K562 (cell line): ENCODE measurements at regions not wholly inside any gene's neighbourhood (a gene's known extent, or its start where the extent isn't known, plus 50 kb on each side); places are given as distances from the start of the nearest gene placed in this dataset.

Experiments used
- ATAC-seq: fragments of 200-7000 bp; cut with Tn5 transposase; 3 replicates; pipeline ENCODE4 v1.9.1; 2020; ENCODE audit warnings: moderate library complexity
- BruUV-seq: library from RNA; stranded (reverse); fragments of 400-500 nt; replicated peaks from 2 replicates; lab custom pipeline; 2021; lab: Mats Ljungman, UMichigan
- CTCF ChIA-PET: fragments of 300-600 bp; formaldehyde crosslinking; extraction: SDS; loops from one replicate; lab custom pipeline; 2021; ENCODE audit warnings: low intra/inter-chr PET ratio; lab: Yijun Ruan, JAX
- POLR2A ChIA-PET: fragments of 300-600, 350-650 bp; sonication (Branson Sonifier 250); formaldehyde crosslinking; extraction: SDS; loops from one replicate; lab custom pipeline; 2021; ENCODE audit warnings: antibody characterized with exemption, inconsistent platforms; lab: Yijun Ruan, JAX
- DNase-seq, 4 experiments: peaks; one replicate each; pipeline versions ENCODE4 v3.0.0 to v3.0.0-alpha.2; 2011 to 2018; ENCODE audit warnings: low spot score in 3 of 4, mixed read lengths in 3 of 4; ENCODE audit errors: extremely low read depth in 1 of 4
- FAIRE-seq: peaks from 2 replicates; lab custom pipeline; 2011; peaks lifted over from hg19 to GRCh38; lab: Jason Lieb, UNC
- H2AFZ ChIP-seq: 2 replicates; pipeline ENCODE4 v1.6.0; 2011; ENCODE audit warnings: low read depth, low read length, control low read depth, inconsistent platforms
- H3K27ac ChIP-seq: fragments of 200-600 bp; 3 replicates; pipeline ENCODE4 v1.8.0; 2011; ENCODE audit warnings: low read depth, mild to moderate bottlenecking, control low read depth, inconsistent platforms, low read length, moderate library complexity, mixed read lengths; ENCODE audit errors: extremely low read depth
- H3K27me3 ChIP-seq, 2 experiments: fragments of 300-600 bp in 1 of 2; 2 replicates in 1 of 2; 3 replicates in 1 of 2; pipeline versions ENCODE4 v1.6.0 to v1.8.0; 2011; ENCODE audit warnings: inconsistent platforms in 2 of 2, low read length in 2 of 2, mild to moderate bottlenecking in 1 of 2, mixed read lengths in 1 of 2, moderate library complexity in 1 of 2; ENCODE audit not compliant: control insufficient read depth in 2 of 2, insufficient read depth in 2 of 2
- H3K36me3 ChIP-seq: fragments of 300-600 bp; 3 replicates; pipeline ENCODE4 v1.8.0; 2011; ENCODE audit warnings: mild to moderate bottlenecking, low read length, inconsistent platforms; ENCODE audit not compliant: control insufficient read depth, insufficient read depth
- H3K4me1 ChIP-seq, 2 experiments: fragments of 200-600 bp in 1 of 2; replicated peaks in 1 of 2; 2 replicates in 1 of 2; 3 replicates in 1 of 2; pipeline versions ENCODE4 v1.5.1 to v1.8.0; 2011; ENCODE audit warnings: inconsistent platforms in 2 of 2, low read length in 2 of 2, mild to moderate bottlenecking in 1 of 2, mixed read lengths in 1 of 2, moderate library complexity in 1 of 2; ENCODE audit not compliant: control insufficient read depth in 2 of 2, insufficient read depth in 2 of 2
- H3K4me2 ChIP-seq: 2 replicates; pipeline ENCODE4 v1.6.1; 2011; ENCODE audit warnings: low read length, control low read depth, inconsistent platforms, mixed read lengths; ENCODE audit not compliant: insufficient read depth
- H3K4me3 ChIP-seq: fragments of 200-600 bp; sonication (generic), shearing (Covaris generic); 2 replicates; pipeline ENCODE4 v1.5.1; 2016; ENCODE audit warnings: control low read depth, inconsistent platforms
- H3K79me2 ChIP-seq: fragments of 200-600 bp; 3 replicates; pipeline ENCODE4 v1.8.0; 2011; ENCODE audit warnings: low read length, inconsistent platforms; ENCODE audit not compliant: control insufficient read depth, insufficient read depth
- H3K9ac ChIP-seq, 2 experiments: 2 replicates each; pipeline versions ENCODE4 v1.6.0 to v1.6.1; 2011; ENCODE audit warnings: low read depth in 2 of 2, low read length in 2 of 2, control low read depth in 1 of 2, inconsistent platforms in 1 of 2, mild to moderate bottlenecking in 1 of 2, mixed read lengths in 1 of 2; ENCODE audit not compliant: insufficient read depth in 1 of 2
- H3K9me1 ChIP-seq: one replicate; pipeline ENCODE4 v1.6.0; 2011; ENCODE audit warnings: inconsistent platforms, mild to moderate bottlenecking, low read length, moderate library complexity; ENCODE audit not compliant: control insufficient read depth, insufficient read depth
- H3K9me3 ChIP-seq: replicated peaks from 2 replicates; pipeline ENCODE4 v1.5.1; 2011; ENCODE audit warnings: low read depth, low read length, inconsistent platforms; ENCODE audit not compliant: control insufficient read depth, insufficient read depth
- H4K20me1 ChIP-seq: replicated peaks from 2 replicates; pipeline ENCODE4 v1.6.1; 2011; ENCODE audit warnings: low read length, inconsistent platforms, mixed read lengths; ENCODE audit not compliant: control insufficient read depth, insufficient read depth
- ATF2 ChIP-seq: sonication (generic); formaldehyde crosslinking; IDR thresholded peaks from 2 replicates; pipeline ENCODE4 v1.8.1; 2022; ENCODE audit warnings: missing genetic modification reagents
- NFE2L1 ChIP-seq: fragments of 450-650 bp; IDR thresholded peaks from 2 replicates; pipeline ENCODE4 v1.6.1; 2016; ENCODE audit warnings: missing genetic modification characterization, low read depth, mild to moderate bottlenecking, missing compliant biosample characterization, moderate library complexity, borderline replicate concordance
- RBM25 ChIP-seq: fragments of 200-400 bp; formaldehyde crosslinking; IDR thresholded peaks from 2 replicates; pipeline ENCODE4 v1.6.1; 2018; ENCODE audit warnings: low read length, low read depth, moderate library complexity; ENCODE audit not compliant: severe bottlenecking
- RBM34 ChIP-seq: fragments of 200-400 bp; formaldehyde crosslinking; IDR thresholded peaks from 2 replicates; pipeline ENCODE4 v1.6.1; 2018; ENCODE audit warnings: low read length, borderline replicate concordance; ENCODE audit not compliant: insufficient read depth
- TFE3 ChIP-seq: fragments of 450-650 bp; formaldehyde crosslinking; IDR thresholded peaks from 2 replicates; pipeline ENCODE4 v1.4.0; 2020; ENCODE audit warnings: mild to moderate bottlenecking, mixed read lengths
- TRIM28 ChIP-seq: fragments of 450-650 bp; IDR thresholded peaks from 2 replicates; pipeline ENCODE4 v1.6.1; 2017
- WGBS: fragments of 100-300 bp; shearing (Covaris generic); methylation state at CpG from one replicate; pipeline ENCODE4 v1.1.6; 2016; ENCODE audit warnings: low coverage, mixed read lengths; ENCODE audit not compliant: insufficient coverage; ENCODE audit errors: missing lambda C conversion rate; 5-methylcytosine and 5-hydroxymethylcytosine counted together
- in situ Hi-C: fragments of 300-500 bp; cut with MboI; formaldehyde crosslinking; loops from 4 replicates; pipeline ENCODE4 v1.15.0; 2018; ENCODE audit warnings: inconsistent platforms, mixed read lengths
- intact Hi-C: fragments of 100-400 bp; cut with micrococcal nuclease; formaldehyde crosslinking; loops from 2 replicates; pipeline ENCODE4 v1.14.2; 2022

GRCh38 chr7:121639705-121640104, 233.3 kb upstream of the PTPRZ1 start:
- ChIA-PET POLR2A (no interaction called here), CTCF (no interaction called here)
- Histone ChIP-seq H3K4me2 (no peak overlapping the region), H3K9me3 (no peaks in the 10 kb centered on the region), H3K27ac (no peak overlapping the region), H3K4me3 (no peak overlapping the region), H3K79me2 (no peaks in the 10 kb centered on the region), H3K4me1 (no peaks in the 10 kb centered on the region), H3K9ac (no peak overlapping the region), H3K36me3 (no peaks in the 10 kb centered on the region), H2AFZ (no peak overlapping the region), H3K27me3 (no peaks in the 10 kb centered on the region), H3K9me1 (no peaks in the 10 kb centered on the region), H4K20me1 (no peaks in the 10 kb centered on the region)
- BruUV-seq = no TSS peak
- 8% methylated on average over 5 of the region's 5 CpGs for WGBS
- FAIRE-seq = no peak
- TF ChIP-seq TFE3 (CRISPR knock-in tag) (no peak), TRIM28 (no peak), NFE2L1 (no peak)
- intact Hi-C loops (no loop called here), in situ Hi-C loops (no loop called here)
- ATAC-seq = no peak
- DNase-seq = no peak

- ChIA-PET CTCF (no interaction called here), POLR2A (no interaction called here)
- Histone ChIP-seq H3K9ac (no peak overlapping the region), H3K27ac (no peak overlapping the region), H3K9me3 (no peaks in the 10 kb centered on the region), H3K4me3 (no peak overlapping the region), H3K27me3 (no peaks in the 10 kb centered on the region), H4K20me1 (no peaks in the 10 kb centered on the region), H3K9me1 (no peaks in the 10 kb centered on the region), H3K79me2 (no peaks in the 10 kb centered on the region), H3K4me1 (no peaks in the 10 kb centered on the region), H2AFZ (no peak overlapping the region), H3K36me3 (no peaks in the 10 kb centered on the region), H3K4me2 (no peak overlapping the region)
- DNase-seq (no peak), ATAC-seq (no peak), FAIRE-seq (no peak)
- in situ Hi-C loops (no loop called here), intact Hi-C loops (no loop called here)
- WGBS = 2% methylated on average over 3 of the region's 3 CpGs
- no TSS peak for BruUV-seq
- TF ChIP-seq ATF2 (CRISPR knock-in tag) (no peak), RBM25 (no peak), RBM34 (no peak)
Measured at GRCh38 chr7:121638286-121638685, 234.7 kb upstream of the PTPRZ1 start.
